OCI-LY1 (cell line): ENCODE measurements at regions not wholly inside any gene's neighbourhood (a gene's known extent, or its start where the extent isn't known, plus 50 kb on each side); places are given as distances from the start of the nearest gene placed in this dataset.
"Not testable (repeated sequence)": the region's sequence is repeated elsewhere in the genome, so short reads cannot be mapped to it uniquely, and the experiment has no call there.

Experiments
- H2AFZ ChIP-seq: fragments of 200-600 bp; sonication (generic), shearing (Covaris generic); 2 replicates; pipeline ENCODE4 v1.6.0; 2014; ENCODE audit warnings: antibody characterized with exemption, mild to moderate bottlenecking, low read length
- H3F3A ChIP-seq: fragments of 200-600 bp; sonication (generic), shearing (Covaris generic); 2 replicates; pipeline ENCODE4 v1.6.0; 2014; ENCODE audit warnings: mild to moderate bottlenecking, antibody characterized with exemption, low read length, moderate library complexity; ENCODE audit not compliant: insufficient read depth
- H3K27ac ChIP-seq: fragments of 200-600 bp; sonication (generic); 2 replicates; pipeline ENCODE4 v1.5.1; 2014; ENCODE audit warnings: low read length, mixed run types, mild to moderate bottlenecking, low read depth; ENCODE audit not compliant: poor library complexity, severe bottlenecking
- H3K27me3 ChIP-seq: fragments of 200-600 bp; sonication (generic); 2 replicates; pipeline ENCODE4 v1.6.0; 2014; ENCODE audit warnings: antibody characterized with exemption, mild to moderate bottlenecking, low read length, moderate library complexity; ENCODE audit not compliant: insufficient read depth
- H3K36me3 ChIP-seq: fragments of 200-600 bp; sonication (generic); 2 replicates; pipeline ENCODE4 v1.6.1; 2014; ENCODE audit warnings: mild to moderate bottlenecking, antibody characterized with exemption, low read length, moderate library complexity, mixed read lengths; ENCODE audit not compliant: insufficient read depth
- H3K4me1 ChIP-seq: fragments of 200-600 bp; sonication (generic); 2 replicates; pipeline ENCODE4 v1.5.1; 2014; ENCODE audit warnings: mild to moderate bottlenecking, low read length, moderate library complexity; ENCODE audit not compliant: insufficient read depth, severe bottlenecking
- H3K4me2 ChIP-seq: fragments of 200-600 bp; sonication (generic), shearing (Covaris generic); 2 replicates; pipeline ENCODE4 v1.6.1; 2014; ENCODE audit warnings: low read length
- H3K4me3 ChIP-seq: fragments of 200-600 bp; sonication (generic); 2 replicates; pipeline ENCODE4 v1.5.1; 2014; ENCODE audit warnings: low read length, low read depth, mild to moderate bottlenecking, mixed read lengths; ENCODE audit not compliant: poor library complexity, severe bottlenecking
- H3K79me2 ChIP-seq: fragments of 200-600 bp; shearing (Covaris generic); 2 replicates; pipeline ENCODE4 v1.6.1; 2016; ENCODE audit warnings: mixed run types, low read length, mixed read lengths; ENCODE audit not compliant: insufficient read depth
- H3K9ac ChIP-seq: fragments of 200-600 bp; sonication (generic), shearing (Covaris generic); 2 replicates; pipeline ENCODE4 v1.6.1; 2014; ENCODE audit warnings: mild to moderate bottlenecking, low read length, mixed read lengths
- H3K9me2 ChIP-seq: fragments of 200-600 bp; sonication (generic), shearing (Covaris generic); 2 replicates; pipeline ENCODE4 v1.6.1; 2014; ENCODE audit warnings: low read depth, mild to moderate bottlenecking, low read length, mixed read lengths
- H3K9me3 ChIP-seq: fragments of 200-600 bp; shearing (Covaris generic); 2 replicates; pipeline ENCODE4 v1.6.1; 2014; ENCODE audit warnings: low read length, mixed read lengths
- H4K20me1 ChIP-seq: fragments of 200-600 bp; sonication (generic), shearing (Covaris generic); 2 replicates; pipeline ENCODE4 v1.6.0; 2016; ENCODE audit warnings: mild to moderate bottlenecking, low read length; ENCODE audit not compliant: insufficient read depth
- CTCF ChIP-seq: fragments of 200-600 bp; sonication (generic), shearing (Covaris generic); IDR thresholded peaks from 2 replicates; pipeline ENCODE4 v1.5.1; 2017; ENCODE audit warnings: mild to moderate bottlenecking, antibody characterized with exemption, low read length, moderate library complexity, mixed read lengths
- EZH2 ChIP-seq: fragments of 200-600 bp; sonication (generic), shearing (Covaris generic); IDR thresholded peaks from 2 replicates; pipeline ENCODE4 v1.8.0; 2017; ENCODE audit warnings: borderline replicate concordance, mixed run types, mild to moderate bottlenecking, antibody characterized with exemption, low read length, moderate library complexity, mixed read lengths

DNA sequence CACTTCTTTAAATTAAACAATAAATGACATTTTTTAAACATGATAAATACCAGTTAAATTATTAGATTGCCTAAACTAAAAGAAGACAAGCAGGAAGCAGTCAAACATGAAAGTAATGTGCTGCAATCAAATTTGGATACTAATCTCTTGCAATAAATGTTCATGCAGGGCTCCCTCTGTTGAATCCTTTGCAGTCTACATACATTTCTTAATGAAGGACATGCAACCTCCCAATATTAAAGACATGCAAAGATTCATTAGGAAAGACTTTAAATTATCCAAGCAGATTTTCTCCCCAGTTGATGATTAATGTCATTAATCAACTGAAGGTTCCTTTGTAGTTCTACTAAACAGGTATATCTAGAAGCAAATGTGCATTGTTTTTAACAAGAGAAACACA is 245.4 kb downstream of the ZIC4 start:
- Histone ChIP-seq H3K9ac (no peak overlapping the region), H3K4me1 (no peaks in the 10 kb centered on the region), H3K79me2 (no peaks in the 10 kb centered on the region), H3K27ac (no peak overlapping the region), H3K4me2 (no peak overlapping the region), H3K4me3 (no peak overlapping the region), H3F3A (no peaks in the 10 kb centered on the region), H3K36me3 (no peaks in the 10 kb centered on the region), H3K9me3 (no peaks in the 10 kb centered on the region), H3K27me3 (no peaks in the 10 kb centered on the region), H3K9me2 (no peaks in the 10 kb centered on the region), H2AFZ (no peak overlapping the region), H4K20me1 (no peaks in the 10 kb centered on the region)
- no peak for TF ChIP-seq CTCF
- no peak for TF ChIP-seq EZH2

DNA sequence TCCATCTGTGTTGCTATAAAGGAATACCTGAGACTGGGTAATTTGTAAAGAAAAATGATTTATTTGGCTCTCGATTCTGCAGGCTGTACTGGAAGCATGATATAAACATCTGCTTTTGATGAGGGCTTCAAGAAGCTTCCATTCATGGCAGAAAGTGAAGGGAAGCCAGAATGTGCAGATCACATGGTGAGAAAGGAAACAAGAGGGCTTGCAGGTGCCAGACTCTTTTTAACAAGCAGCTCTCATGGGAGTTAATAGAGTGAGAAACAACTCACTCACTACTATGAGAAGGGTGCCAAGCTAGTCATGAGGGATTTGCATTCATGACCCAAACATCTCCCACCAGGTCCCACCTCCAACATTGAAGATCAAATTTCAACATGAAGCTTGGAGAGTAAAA is 247.2 kb downstream of the ZIC4 start:
- Histone ChIP-seq H3K9me3 (no peaks in the 10 kb centered on the region), H3K9me2 (no peaks in the 10 kb centered on the region), H3K9ac (no peak overlapping the region), H3K4me2 (no peak overlapping the region), H4K20me1 (no peaks in the 10 kb centered on the region), H3K36me3 (no peaks in the 10 kb centered on the region), H3K4me3 (no peak overlapping the region), H2AFZ (no peak overlapping the region), H3K27ac (no peak overlapping the region), H3K79me2 (no peaks in the 10 kb centered on the region), H3F3A (no peaks in the 10 kb centered on the region), H3K4me1 (no peaks in the 10 kb centered on the region), H3K27me3 (no peaks in the 10 kb centered on the region)
- TF ChIP-seq EZH2 = no peak
- TF ChIP-seq CTCF = no peak

- Histone ChIP-seq H3K9ac (no peak overlapping the region), H3K9me3 (no peaks in the 10 kb centered on the region), H3K4me3 (no peak overlapping the region), H3K9me2 (no peaks in the 10 kb centered on the region), H3K79me2 (no peaks in the 10 kb centered on the region), H3K27me3 (no peaks in the 10 kb centered on the region), H3K27ac (no peak overlapping the region), H3K36me3 (no peaks in the 10 kb centered on the region), H4K20me1 (no peaks in the 10 kb centered on the region), H3K4me1 (no peaks in the 10 kb centered on the region), H3F3A (no peaks in the 10 kb centered on the region; the same call in 1 of the 2 replicates), H2AFZ (no peak overlapping the region), H3K4me2 (no peak overlapping the region)
- TF ChIP-seq CTCF (no peak), EZH2 (no peak)
Observed at GRCh38 chr3:147157631-147158030, 248.7 kb downstream of the ZIC4 start.

GRCh38 chr3:147154988-147155387 is 251.4 kb downstream of the ZIC4 start:
- H3K9ac ChIP-seq, H3K9me2 ChIP-seq, H4K20me1 ChIP-seq, H3K36me3 ChIP-seq, H3K4me2 ChIP-seq, H3K27me3 ChIP-seq, H3F3A ChIP-seq, H3K79me2 ChIP-seq, H3K27ac ChIP-seq, H3K9me3 ChIP-seq, H3K4me3 ChIP-seq, H2AFZ ChIP-seq, H3K4me1 ChIP-seq: not testable (repeated sequence)
